EH (cell line): ENCODE measurements at regions not wholly inside any gene's neighbourhood (a gene's known extent, or its start where the extent isn't known, plus 50 kb on each side); places are given as distances from the start of the nearest gene placed in this dataset.
A peak's percentile ranks its signal among the peaks of the same experiment; 100 is the strongest.
"Not testable (repeated sequence)": the region's sequence is repeated elsewhere in the genome, so short reads cannot be mapped to it uniquely, and the experiment has no call there.

ENCODE experiments used
- DNase-seq: peaks from one replicate; pipeline ENCODE4 v3.0.0-alpha.2; 2015; ENCODE audit warnings: low read depth

GRCh38 chr4:19047279-19047880 is 1025.8 kb upstream of the LCORL start:
- DNase-seq, result peak; percentile 4

- no peak for DNase-seq
Measured at GRCh38 chr4:19039816-19040215, 1018.3 kb upstream of the LCORL start.

GRCh38 chr4:19038231-19038630 is 1016.7 kb upstream of the LCORL start:
- DNase-seq, result no peak

DNA sequence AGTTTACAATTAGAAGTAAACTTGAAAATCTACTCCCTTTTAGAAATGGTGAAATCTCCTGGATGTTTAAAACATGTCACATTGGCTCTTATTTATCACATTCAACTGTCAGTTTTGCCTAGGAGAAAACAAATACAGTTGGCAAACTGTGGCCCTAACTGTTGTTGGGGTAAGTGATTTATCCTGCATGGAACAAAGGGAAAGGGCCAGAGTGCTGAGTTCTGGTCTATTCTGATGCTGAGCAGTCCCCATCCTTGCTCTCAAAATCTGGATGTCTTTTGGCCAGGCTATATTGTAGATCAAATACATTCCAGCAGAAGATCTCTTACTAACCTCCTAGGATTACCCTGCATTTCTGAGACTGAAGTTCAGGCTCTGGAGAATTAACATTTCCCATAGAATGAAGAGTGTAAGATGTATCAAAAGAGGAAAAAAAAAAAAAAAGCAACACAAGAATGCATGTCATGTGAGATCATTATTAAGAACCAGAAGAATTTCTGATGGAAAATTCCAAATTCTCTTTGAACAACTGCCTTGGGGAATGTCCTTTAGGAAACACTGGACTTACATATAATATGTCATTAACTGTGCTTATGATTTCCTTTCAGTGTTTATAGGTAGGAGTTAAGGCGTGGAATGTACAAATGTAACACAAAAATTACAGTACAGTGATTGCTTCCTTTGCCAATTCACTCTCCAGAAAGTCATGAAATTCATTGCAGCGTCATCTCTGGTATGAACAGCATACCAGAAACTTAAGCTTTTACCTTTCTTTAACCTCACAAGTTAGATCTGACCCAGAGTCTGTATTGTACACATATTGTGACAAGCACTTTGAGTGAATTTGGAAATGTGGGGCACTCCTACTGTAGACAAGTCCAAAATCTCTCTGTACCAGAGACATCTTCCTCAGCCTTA is 1012.5 kb upstream of the LCORL start:
- DNase-seq, result peak; percentile 35

GRCh38 chr4:19030536-19030935 is 1009.0 kb upstream of the LCORL start:
- DNase-seq, result no peak

GRCh38 chr4:19030048-19030447 is 1008.5 kb upstream of the LCORL start:
- peak; percentile 40 for DNase-seq

GRCh38 chr4:19026281-19026680 is 1004.7 kb upstream of the LCORL start:
- no peak for DNase-seq

DNA sequence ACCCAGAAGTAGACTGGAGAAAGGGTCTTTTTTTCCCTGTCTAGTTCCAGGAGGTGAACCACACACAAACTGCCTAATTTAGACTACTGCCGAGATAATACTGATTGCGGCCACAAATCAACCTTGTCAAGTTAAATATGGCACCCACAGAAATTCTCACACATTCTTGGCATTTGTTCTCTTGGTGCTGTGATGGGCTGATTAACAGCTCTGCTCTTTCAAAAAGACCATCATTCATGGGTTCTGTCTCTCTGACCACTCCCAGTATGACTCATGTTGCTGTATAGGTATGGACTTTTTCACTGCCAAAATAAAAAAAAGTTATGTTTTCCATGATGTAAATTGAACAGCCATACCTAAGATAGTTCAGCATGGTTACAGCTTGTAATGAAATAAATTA is 1003.5 kb upstream of the LCORL start:
- no peak for DNase-seq

GRCh38 chr4:19024047-19024446 is 1002.5 kb upstream of the LCORL start:
- no peak for DNase-seq

GRCh38 chr4:19021617-19022016 is 1000.1 kb upstream of the LCORL start:
- no peak for DNase-seq

- not testable (repeated sequence) for DNase-seq
Measured at GRCh38 chr4:19016550-19016949, 995.0 kb upstream of the LCORL start.

DNA sequence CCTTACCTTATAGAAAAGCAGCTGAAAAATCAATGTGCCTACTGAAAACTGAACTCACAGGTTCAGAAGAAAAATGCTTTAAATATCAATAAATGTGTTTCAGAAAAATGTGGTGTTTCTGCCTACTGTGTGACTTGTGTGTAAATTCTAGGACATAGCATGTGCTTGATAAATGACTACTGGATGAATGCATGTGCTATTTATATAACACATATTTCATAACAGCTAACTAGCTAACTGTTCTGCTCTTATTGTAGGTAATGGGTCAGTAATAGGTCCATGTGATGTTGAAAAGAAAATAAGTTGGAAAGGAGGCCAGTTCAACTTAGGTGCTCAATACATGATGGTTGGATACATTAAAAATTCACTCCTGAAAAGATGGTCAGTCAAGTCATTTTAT is 993.0 kb upstream of the LCORL start:
- no peak for DNase-seq

GRCh38 chr4:19010761-19011160 is 989.2 kb upstream of the LCORL start:
- DNase-seq, result no peak

- DNase-seq, result no peak
Measured at GRCh38 chr4:19009881-19010280, 988.3 kb upstream of the LCORL start.

- peak; percentile 63 for DNase-seq
Measured at GRCh38 chr4:19005211-19005610, 983.7 kb upstream of the LCORL start.

GRCh38 chr4:19002170-19002569 is 980.6 kb upstream of the LCORL start:
- peak; percentile 4 for DNase-seq

GRCh38 chr4:18999595-18999994 is 978.0 kb upstream of the LCORL start:
- DNase-seq, result no peak

- DNase-seq, result no peak
Measured at GRCh38 chr4:18981234-18981615, 959.7 kb upstream of the LCORL start.

DNA sequence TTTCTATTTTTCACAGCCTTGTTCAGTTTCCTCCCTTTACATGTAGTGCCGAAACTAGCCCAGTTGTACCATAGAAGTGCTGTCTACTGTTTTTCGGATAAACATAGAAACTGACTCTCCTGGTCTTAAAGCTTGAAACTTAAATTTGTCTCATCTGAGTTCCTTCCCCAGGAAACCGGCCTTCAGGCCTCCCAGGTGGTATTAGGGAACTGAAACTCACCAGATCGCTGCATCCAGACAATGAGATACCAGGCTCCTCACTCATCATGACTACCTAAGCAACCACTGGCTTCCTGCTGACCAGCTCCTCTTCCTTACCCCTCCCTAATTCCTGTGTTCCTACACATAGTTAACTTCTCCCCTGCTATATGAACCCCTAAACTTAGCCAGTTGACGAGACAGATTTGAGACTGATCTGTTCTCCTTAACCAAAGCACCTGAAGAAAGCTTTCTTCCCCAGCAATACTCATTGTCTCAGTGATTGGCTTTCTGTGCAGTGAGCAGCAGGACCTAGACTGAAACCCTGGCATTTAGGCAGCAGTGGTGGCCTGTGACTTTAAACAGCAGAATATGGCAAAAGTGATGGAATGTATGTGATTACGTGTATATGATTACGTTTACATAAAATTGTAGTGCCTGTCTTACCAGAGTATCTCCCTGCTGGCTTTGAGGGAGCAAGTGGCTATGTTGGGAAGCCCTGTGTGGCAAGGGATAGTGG is 959.1 kb upstream of the LCORL start:
- no peak for DNase-seq

DNA sequence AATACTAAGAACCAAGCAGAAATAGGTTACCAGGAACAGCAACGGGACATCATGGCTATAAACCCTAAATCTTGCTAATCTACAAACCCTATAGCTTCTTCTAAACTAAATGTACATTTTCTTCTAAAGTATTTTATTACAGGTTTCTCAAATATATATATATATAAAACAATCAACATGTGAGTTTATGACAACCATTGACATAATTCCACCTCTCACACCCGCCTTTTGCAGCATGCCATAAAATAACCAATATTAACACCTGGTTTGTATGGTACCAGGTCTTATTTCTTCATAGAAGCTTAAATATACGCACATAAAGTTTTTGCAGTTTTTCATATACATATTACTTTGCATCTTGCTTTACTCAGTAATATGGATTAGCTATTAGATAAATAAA is 955.3 kb upstream of the LCORL start:
- no peak for DNase-seq

DNA sequence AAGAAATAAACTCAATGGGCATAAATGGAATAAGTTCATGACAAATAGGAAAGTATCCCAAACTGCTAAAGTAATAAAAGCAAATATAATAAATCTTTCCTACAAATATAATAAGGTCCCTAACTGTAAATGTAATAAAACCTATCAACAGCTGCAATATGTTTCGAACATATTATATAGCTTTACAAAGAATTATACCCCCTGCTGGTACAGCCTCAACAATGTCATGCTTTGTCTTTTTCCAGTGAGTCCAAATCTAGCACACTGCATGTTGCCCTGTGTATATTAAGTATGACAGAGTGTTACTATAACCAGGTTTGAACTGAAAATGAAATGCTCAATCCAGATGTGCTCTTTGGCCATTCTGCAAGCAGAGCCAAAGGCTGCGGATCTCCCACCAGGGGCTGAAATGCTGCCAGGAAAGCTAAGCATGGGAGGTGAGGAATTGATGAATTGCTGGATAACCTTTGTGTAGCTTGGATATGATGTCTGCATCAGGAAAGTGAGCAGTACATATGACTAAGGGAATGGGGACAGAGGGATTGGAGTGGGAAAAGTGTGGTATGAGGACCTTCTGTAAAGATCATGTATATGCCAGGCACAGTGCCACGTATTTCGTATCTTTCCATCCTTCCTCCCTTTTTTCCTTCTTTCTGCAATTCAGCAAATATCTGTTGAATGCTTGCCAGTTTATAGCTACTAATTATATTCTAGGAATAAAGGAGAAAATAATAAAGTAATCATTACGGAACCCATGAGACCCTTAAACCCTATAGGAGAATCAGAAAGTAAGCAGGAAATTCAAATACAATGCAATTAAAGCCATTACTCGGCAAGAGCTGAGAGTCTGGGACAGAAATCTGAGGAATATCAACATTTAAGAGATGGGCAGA is 954.6 kb upstream of the LCORL start:
- no peak for DNase-seq

DNA sequence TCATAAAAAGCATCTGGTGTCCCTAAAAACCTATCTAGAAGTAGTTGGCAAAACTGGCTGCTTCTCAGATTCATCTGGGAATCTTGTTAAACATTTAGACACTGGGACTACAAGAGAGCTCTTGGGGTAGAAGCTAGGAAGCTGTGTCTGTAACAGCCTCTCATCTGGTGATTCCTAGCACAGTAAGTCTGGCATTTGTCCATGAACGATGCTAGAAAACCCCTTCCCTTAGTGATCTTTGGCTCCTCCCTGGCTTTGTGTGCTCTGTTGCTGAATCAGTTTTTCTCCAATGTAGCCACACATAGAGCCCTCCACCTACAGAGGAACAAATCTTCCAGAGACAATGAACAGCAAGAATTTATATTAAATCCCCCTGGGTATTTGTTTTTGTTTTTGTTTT is 951.7 kb upstream of the LCORL start:
- no peak for DNase-seq
